Effector memory CD4-positive, alpha-beta T cell (primary cell): ENCODE measurements at regions not wholly inside any gene's neighbourhood (a gene's known extent, or its start where the extent isn't known, plus 50 kb on each side); places are given as distances from the start of the nearest gene placed in this dataset.
A peak's percentile ranks its signal among the peaks of the same experiment; 100 is the strongest.

Source experiments
- DNase-seq, 3 donors: peaks; one replicate each; pipeline ENCODE4 v3.0.0-alpha.2; 2020
- H3K27ac ChIP-seq: 2 replicates; pipeline ENCODE4 v1.7.0; 2013; ENCODE audit warnings: mild to moderate bottlenecking, low read length, moderate library complexity; ENCODE audit not compliant: insufficient read depth, poor library complexity, severe bottlenecking
- H3K27me3 ChIP-seq: replicated peaks from 2 replicates; pipeline ENCODE4 v1.7.0; 2013; ENCODE audit warnings: mild to moderate bottlenecking, low read length; ENCODE audit not compliant: insufficient read depth, control insufficient read depth, poor library complexity, severe bottlenecking
- H3K36me3 ChIP-seq: 2 replicates; pipeline ENCODE4 v1.7.0; 2013; ENCODE audit warnings: mild to moderate bottlenecking, low read length, moderate library complexity; ENCODE audit not compliant: control insufficient read depth, insufficient read depth
- H3K4me1 ChIP-seq: 2 replicates; pipeline ENCODE4 v1.7.0; 2013; ENCODE audit warnings: low read length, mild to moderate bottlenecking; ENCODE audit not compliant: control insufficient read depth, insufficient read depth, poor library complexity, severe bottlenecking
- H3K4me3 ChIP-seq: 2 replicates; pipeline ENCODE4 v1.7.0; 2013; ENCODE audit warnings: low read length, low read depth, mild to moderate bottlenecking; ENCODE audit not compliant: insufficient read depth, poor library complexity, severe bottlenecking
- H3K9me3 ChIP-seq: 2 replicates; pipeline ENCODE4 v1.7.0; 2013; ENCODE audit warnings: mild to moderate bottlenecking, low read length, moderate library complexity; ENCODE audit not compliant: control insufficient read depth

- Histone ChIP-seq H3K27me3 (peaks cover 3% of the 10 kb centered on the region), H3K4me1 (peaks cover 3% of the 10 kb centered on the region)
Measured at GRCh38 chr1:5511381-5512097, 480.7 kb downstream of the NPHP4 start.

GRCh38 chr1:5509664-5510452 lies 482.4 kb downstream of the NPHP4 start:
- Histone ChIP-seq H3K27me3 (peaks cover 3% of the 10 kb centered on the region), H3K27ac (no peak overlapping the region), H3K9me3 (no peaks in the 10 kb centered on the region), H3K36me3 (no peaks in the 10 kb centered on the region), H3K4me1 (peaks cover 3% of the 10 kb centered on the region), H3K4me3 (no peak overlapping the region)
- DNase-seq: peak; percentile 33 to 53 (median 36)

More at GRCh38 chr1:5511381-5512097, 480.7 kb downstream of the NPHP4 start:
- H3K36me3 ChIP-seq: no peaks in the 10 kb centered on the region
- H3K9me3 ChIP-seq: no peaks in the 10 kb centered on the region
- no peak overlapping the region for H3K4me3 ChIP-seq
- no peak for DNase-seq
- no peak overlapping the region for H3K27ac ChIP-seq

GRCh38 chr1:5508669-5509330 lies 483.4 kb downstream of the NPHP4 start:
- H3K9me3 ChIP-seq: no peaks in the 10 kb centered on the region

GRCh38 chr1:5507340-5507739 lies 484.9 kb downstream of the NPHP4 start:
- DNase-seq: no peak
- Histone ChIP-seq H3K27ac (no peak overlapping the region), H3K36me3 (no peaks in the 10 kb centered on the region), H3K9me3 (no peaks in the 10 kb centered on the region), H3K4me1 (peaks cover 3% of the 10 kb centered on the region), H3K27me3 (peaks cover 3% of the 10 kb centered on the region), H3K4me3 (no peak overlapping the region)

More at GRCh38 chr1:5508669-5509330, 483.4 kb downstream of the NPHP4 start:
- no peaks in the 10 kb centered on the region for H3K36me3 ChIP-seq
- DNase-seq: no peak
- peaks cover 3% of the 10 kb centered on the region for H3K4me1 ChIP-seq
- H3K4me3 ChIP-seq: no peak overlapping the region
- H3K27me3 ChIP-seq: peaks cover 3% of the 10 kb centered on the region
- H3K27ac ChIP-seq: no peak overlapping the region

GRCh38 chr1:5506634-5507033 lies 485.6 kb downstream of the NPHP4 start:
- DNase-seq: no peak
- H3K27me3 ChIP-seq: peaks cover 3% of the 10 kb centered on the region
- no peak overlapping the region for H3K4me3 ChIP-seq
- H3K4me1 ChIP-seq: peaks cover 3% of the 10 kb centered on the region
- H3K36me3 ChIP-seq: no peaks in the 10 kb centered on the region
- H3K9me3 ChIP-seq: no peaks in the 10 kb centered on the region
- H3K27ac ChIP-seq: no peak overlapping the region

GRCh38 chr1:5505944-5506343 lies 486.3 kb downstream of the NPHP4 start:
- no peak for DNase-seq
- H3K4me1 ChIP-seq: peaks cover 3% of the 10 kb centered on the region
- no peaks in the 10 kb centered on the region for H3K36me3 ChIP-seq

GRCh38 chr1:5504364-5504740 lies 487.9 kb downstream of the NPHP4 start:
- Histone ChIP-seq H3K4me3 (no peak overlapping the region), H3K27ac (no peak overlapping the region), H3K36me3 (no peaks in the 10 kb centered on the region), H3K9me3 (no peaks in the 10 kb centered on the region), H3K27me3 (no peaks in the 10 kb centered on the region), H3K4me1 (no peaks in the 10 kb centered on the region)
- no peak for DNase-seq

More at GRCh38 chr1:5505944-5506343, 486.3 kb downstream of the NPHP4 start:
- Histone ChIP-seq H3K27me3 (no peaks in the 10 kb centered on the region), H3K27ac (no peak overlapping the region), H3K9me3 (no peaks in the 10 kb centered on the region), H3K4me3 (no peak overlapping the region)

- Histone ChIP-seq H3K4me3 (no peak overlapping the region), H3K9me3 (no peaks in the 10 kb centered on the region), H3K27ac (no peak overlapping the region), H3K4me1 (no peaks in the 10 kb centered on the region), H3K36me3 (no peaks in the 10 kb centered on the region), H3K27me3 (no peaks in the 10 kb centered on the region)
- DNase-seq: no peak
Measured at GRCh38 chr1:5503556-5504363, 488.5 kb downstream of the NPHP4 start.

- Histone ChIP-seq H3K27ac (no peak overlapping the region), H3K27me3 (no peaks in the 10 kb centered on the region), H3K4me1 (no peaks in the 10 kb centered on the region), H3K9me3 (no peaks in the 10 kb centered on the region), H3K4me3 (no peak overlapping the region), H3K36me3 (no peaks in the 10 kb centered on the region)
- DNase-seq: no peak
Measured at GRCh38 chr1:5502311-5503194, 489.7 kb downstream of the NPHP4 start.
